HG02763 (cell line): ENCODE measurements at regions not wholly inside any gene's neighbourhood (a gene's known extent, or its start where the extent isn't known, plus 50 kb on each side); places are given as distances from the start of the nearest gene placed in this dataset.

Experiments used
- ATAC-seq: cut with Tn5 transposase; IDR thresholded peaks from one replicate; pipeline ENCODE4 v1.9.1; 2021; ENCODE audit warnings: mild to moderate bottlenecking, moderate library complexity; ENCODE audit not compliant: unreplicated experiment

- ATAC-seq = no peak
These were observed 128.1 kb downstream of the FANCF start for GRCh38 chr11:22497474-22497873.

DNA sequence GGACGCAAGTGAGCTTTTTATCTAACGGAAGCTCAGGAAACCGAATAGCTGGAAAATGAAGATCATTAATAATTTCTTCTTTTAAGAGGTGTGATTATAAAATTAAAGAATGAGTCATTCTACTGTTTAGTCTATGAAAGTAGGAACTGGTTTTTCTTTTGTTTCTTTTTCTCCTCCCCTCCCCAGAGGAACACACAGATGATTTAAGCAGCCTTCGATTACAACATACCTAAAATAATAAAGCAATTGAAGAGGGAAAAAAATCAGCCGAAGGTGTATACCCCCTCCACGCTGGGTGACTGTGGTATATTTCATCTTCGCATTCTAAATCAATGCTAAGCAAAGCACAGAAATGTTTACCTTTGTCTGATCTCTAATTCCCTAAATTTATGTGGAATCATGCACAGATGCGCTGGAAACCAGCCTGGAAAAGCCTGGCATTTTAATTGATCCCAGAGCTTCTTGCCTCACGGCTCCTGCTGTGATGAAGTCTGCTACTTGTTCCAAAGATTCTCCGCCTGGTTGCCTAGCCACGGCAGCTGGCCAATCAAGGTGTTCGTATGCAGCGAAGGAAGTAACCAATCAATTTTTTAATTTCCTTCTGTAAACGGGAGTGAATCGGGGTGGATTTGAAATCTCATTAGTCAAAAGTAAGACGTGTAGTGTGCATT is 133.9 kb downstream of the FANCF start:
- no peak for ATAC-seq

- no peak for ATAC-seq
These were observed 142.0 kb downstream of the SLC17A6 start for GRCh38 chr11:22479971-22480720.

GRCh38 chr11:22479208-22479607 is 141.0 kb downstream of the SLC17A6 start:
- ATAC-seq = no peak

DNA sequence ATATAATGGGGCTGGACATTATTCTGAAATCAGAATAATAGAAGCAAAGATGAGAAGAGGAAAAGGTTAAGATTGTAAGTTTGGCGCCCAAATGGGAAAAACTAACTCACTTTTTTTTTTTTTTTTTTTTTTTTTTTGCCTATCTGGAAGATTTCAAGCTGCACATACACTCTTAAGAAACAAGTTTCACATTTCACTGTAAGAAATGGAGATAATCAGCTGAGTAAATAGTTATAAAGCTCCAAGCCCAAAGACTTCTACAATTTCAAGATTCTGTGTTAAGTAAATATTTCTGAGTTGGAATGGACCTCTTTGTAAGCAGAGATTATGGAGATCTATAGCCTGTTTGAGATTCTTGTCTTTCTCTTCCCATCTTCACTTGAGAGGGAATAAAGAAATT is 140.0 kb downstream of the SLC17A6 start:
- ATAC-seq = no peak

- ATAC-seq = no peak
These were observed 139.1 kb downstream of the SLC17A6 start for GRCh38 chr11:22477312-22477711.

DNA sequence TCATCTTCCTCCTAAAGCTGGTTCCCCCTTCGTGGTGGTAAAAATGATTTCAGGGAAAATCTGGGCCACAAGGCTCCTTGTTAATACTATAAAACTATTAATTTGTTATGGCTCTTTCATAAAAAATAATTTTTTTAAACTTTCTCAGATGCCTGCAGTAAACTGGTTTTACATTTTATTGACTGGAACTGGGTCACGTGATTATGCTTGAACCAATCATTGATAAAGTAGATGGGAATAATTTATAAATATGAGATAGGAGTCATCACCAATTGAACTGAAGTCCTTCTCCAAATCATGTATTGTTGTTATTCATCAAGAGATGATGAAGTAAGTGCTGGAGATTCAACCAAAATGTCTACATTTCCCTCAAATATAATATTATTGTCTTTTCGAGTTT is 138.4 kb downstream of the SLC17A6 start:
- no peak for ATAC-seq

DNA sequence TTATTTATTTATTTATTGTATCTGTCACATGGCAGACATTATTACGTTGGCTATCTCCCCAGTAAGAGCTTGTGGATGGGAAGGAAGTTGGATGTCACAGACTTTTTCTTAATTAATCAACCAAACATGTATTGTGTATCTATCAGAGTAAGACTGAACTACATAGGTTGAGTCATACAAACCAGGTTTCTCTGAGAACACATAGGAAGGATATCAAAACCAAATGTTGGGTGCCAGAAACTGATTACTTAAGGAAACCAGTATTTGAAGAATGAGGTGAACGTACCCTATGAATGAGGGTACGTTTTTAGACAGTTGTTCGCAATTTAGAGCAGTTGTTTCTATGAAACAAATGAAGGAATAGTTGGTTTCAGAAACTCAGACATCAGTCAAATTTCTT is 136.4 kb downstream of the SLC17A6 start:
- no peak for ATAC-seq

DNA sequence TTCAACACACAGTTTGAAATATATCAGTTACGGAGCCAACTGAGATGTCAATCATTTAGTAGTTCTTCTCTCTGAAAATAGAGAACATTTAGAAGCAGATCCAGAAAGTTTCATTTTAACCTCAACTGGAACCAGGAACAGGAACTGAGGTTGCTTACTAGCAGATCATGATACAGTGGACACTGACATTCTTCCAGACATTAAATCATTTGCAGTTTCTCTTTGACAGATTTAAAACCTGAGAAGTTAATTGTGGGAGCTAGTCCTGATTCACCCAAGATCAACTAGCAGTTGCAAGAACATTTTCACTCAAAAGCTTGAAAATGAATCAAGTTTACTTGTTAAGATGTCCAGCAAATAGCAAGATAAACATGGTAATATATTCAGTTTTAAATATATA is 135.4 kb downstream of the SLC17A6 start:
- ATAC-seq = no peak

- ATAC-seq = no peak
These were observed 134.1 kb downstream of the SLC17A6 start for GRCh38 chr11:22472306-22472705.

DNA sequence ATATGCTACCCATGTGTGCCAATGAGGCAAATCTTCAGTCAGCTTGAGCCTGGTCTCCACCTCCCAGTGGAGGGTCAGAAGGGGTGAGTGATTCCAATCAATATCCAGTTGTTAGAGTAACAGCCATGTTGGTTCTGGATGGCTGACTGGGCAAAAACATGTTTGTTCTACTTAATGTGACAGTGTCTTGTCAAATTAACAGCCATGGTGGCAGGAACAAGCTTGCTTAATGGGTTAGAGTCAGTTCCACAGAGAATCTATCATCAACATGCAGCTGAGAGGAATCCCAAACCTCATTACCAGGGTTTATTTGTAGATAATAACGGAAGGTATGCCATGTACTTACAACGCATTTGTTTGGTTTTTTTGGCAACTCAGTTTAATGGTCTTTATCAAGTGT is 133.2 kb downstream of the SLC17A6 start:
- no peak for ATAC-seq

- ATAC-seq = no peak
These were observed 129.6 kb downstream of the SLC17A6 start for GRCh38 chr11:22467741-22468140.

DNA sequence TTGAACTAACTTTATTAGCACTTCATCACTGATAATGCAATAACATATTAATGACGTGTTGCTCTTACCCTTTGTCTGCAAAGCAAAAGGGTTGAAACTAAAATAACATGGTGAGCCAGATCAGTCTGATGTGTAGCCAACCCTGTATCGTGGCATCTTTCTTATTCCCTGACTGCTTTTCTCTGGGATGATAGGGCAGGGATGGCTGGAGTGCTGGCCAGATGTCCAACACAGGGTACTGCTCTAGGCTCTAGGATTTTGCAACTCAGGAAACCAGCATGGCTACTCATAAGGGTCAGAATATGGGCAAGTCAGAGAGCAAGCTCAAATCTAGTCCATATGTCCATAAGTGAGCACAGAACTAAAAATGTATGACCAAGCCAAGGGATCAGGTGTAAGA is 129.1 kb downstream of the SLC17A6 start:
- no peak for ATAC-seq

GRCh38 chr11:22466809-22467208 is 128.6 kb downstream of the SLC17A6 start:
- ATAC-seq = no peak

DNA sequence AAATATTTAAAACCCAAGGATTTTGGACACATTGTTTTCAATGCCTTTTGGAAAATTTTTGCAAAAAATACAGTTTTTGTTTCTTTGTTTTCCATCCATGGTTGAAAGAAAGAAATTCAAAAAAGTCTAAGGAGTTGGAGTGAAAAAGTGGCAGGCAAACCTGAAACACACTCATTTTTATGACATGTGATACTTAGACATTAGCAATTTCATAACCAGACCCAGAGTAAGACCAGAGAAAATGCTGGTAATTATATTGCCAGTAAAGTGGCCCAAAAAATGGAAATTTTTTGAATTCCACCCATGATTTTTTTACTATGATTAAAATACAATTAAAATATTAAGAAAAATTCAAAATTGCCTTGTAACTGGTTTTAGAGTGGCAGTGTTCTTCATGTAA is 128.2 kb downstream of the SLC17A6 start:
- ATAC-seq = no peak

DNA sequence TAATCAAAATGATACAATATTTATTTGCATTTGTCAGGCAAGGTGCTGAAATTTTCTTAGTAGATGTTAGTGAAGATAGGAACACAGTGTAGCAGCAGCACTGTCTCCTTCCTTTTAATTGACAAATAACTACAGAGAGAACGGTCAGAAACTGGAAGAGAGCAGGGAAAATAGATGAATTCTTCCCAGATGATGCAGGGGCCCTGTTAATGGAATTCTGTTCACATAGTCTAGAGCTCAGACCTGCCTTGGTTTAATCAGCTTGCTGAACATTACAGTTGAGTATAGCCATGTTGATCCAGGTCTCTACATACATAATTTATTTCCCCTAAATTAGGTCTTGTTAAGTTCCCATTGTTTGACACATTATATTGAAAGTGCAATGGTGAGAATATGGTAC is 127.4 kb downstream of the SLC17A6 start:
- no peak for ATAC-seq

- ATAC-seq = no peak
These were observed 123.4 kb downstream of the SLC17A6 start for GRCh38 chr11:22461626-22462025.

DNA sequence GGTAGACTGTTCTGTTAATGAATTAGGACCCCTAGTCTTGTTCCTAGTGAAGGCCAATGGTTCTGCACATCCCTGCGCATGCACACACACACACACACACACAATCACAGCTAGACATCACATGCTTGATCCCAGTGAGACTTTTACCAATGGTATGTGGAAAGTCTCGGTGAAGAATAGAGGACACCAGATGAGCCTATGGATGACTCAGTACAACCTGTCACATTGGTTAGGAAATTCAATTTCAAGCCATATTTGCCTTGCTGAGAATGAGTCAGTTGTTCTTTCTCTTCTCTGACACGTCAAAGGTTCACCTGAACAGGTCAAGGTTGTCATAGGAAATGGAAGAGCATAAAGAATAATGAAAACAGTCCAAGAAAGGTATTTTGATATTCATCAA is 122.0 kb downstream of the SLC17A6 start:
- ATAC-seq = no peak

DNA sequence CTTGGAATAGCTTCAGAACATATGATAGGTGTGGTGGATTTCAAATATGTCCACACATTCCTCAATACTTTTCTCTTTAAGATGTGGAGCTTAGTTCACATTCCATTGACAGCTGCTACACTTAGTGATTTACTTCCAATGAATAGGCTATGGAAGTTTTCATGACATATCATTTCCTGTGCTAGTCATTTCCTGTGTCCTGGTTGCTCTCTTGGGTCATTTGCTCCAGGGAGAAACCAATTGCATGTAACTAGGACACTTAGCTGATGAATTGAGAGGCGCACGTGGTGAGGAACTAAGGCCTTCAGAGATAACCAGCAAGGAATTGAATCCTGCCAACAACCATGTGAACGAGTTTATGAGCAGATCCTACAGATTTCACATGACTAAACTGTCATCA is 120.9 kb downstream of the SLC17A6 start:
- ATAC-seq = no peak

DNA sequence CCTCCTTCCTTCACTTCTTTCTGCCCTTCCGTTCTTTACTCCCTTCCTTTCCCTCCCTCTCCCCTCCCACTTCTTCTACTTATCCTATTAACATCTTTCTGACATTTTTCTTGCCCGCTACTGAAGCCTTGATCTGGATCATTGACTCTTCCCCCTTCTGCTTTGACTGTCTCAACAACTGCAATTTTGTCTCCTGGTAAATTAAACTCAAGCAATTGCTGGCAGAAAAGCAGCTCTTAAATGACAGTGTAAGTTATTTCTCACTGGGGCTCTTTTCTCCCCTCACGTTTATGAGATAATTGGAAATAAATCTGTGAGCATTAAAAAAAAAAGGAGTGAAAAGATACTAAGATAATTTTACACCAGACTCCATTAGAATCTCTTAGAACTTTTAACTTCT is 120.0 kb downstream of the SLC17A6 start:
- no peak for ATAC-seq

GRCh38 chr11:22456993-22457762 is 119.0 kb downstream of the SLC17A6 start:
- no peak for ATAC-seq
